ENCODE measurements at regions not wholly inside any gene's neighbourhood (a gene's known extent, or its start where the extent isn't known, plus 50 kb on each side); places are given as distances from the start of the nearest gene placed in this dataset.

GRCh38 chr2:160658851-160659250 is 165.2 kb upstream of the RBMS1 start:
- Histone ChIP-seq H3K36me3 (ENCODE audit: insufficient read depth) (no peaks in the 10 kb centered on the region), H3K4me1 (ENCODE audit: insufficient read depth) (no peaks in the 10 kb centered on the region), H3K4me3 (ENCODE audit: low read depth, low read length) (no peak overlapping the region), H3K27ac (ENCODE audit: low read depth) (no peak overlapping the region)
- no peak for DNase-seq (ENCODE audit: extremely low spot score)

DNA sequence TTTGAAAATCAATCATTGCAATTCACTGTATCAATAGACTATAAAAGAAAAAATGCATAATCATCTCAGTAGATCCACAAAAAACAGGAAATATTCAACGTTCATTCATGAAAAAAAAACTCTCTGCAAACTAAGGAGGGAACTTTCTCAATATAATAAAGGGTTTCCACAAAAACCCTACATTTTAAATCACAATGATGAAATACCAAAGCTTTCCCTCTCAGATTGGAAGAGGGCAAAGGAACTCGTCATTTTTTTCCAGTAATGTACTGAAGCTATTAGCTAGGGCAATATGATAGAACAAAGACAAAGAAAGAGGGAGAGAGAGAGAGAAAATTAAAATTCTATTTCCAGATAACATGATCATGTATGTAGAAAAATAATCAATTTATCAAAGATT is 167.1 kb upstream of the RBMS1 start:
- Histone ChIP-seq H3K4me3 (ENCODE audit: low read depth, low read length) (no peak overlapping the region), H3K27ac (ENCODE audit: low read depth) (no peak overlapping the region), H3K36me3 (ENCODE audit: insufficient read depth) (no peaks in the 10 kb centered on the region), H3K4me1 (ENCODE audit: insufficient read depth) (no peaks in the 10 kb centered on the region)
- DNase-seq (ENCODE audit: extremely low spot score): no peak
- 72% methylated on average over 2 of the region's 2 CpGs for WGBS

DNA sequence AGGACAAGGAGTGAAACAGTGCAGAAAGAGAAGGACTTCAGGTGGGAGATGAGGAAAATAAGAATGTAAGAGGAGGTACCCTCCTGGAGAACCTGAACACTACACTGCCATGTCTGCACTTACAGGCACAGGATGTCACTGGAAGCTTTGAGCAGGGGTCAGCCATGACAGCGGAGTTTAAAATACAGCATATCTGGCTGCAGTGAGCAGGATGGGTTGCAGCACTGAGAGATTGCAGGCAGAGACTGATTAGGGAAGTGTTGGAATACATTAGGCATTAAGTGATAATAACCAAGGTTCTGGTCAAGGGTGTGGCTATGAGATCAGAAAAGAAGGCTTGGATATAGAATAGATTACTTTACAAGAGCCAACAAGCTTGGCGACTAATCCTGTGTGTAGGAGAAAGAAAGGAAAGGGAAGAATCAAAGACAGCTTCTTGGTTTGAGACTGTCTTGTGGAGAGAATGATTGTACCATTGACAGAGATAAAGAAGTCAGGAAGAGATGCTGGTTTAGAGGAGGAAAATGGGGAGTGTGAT is 171.1 kb upstream of the RBMS1 start:
- H3K27ac ChIP-seq (ENCODE audit: low read depth): no peak overlapping the region

DNA sequence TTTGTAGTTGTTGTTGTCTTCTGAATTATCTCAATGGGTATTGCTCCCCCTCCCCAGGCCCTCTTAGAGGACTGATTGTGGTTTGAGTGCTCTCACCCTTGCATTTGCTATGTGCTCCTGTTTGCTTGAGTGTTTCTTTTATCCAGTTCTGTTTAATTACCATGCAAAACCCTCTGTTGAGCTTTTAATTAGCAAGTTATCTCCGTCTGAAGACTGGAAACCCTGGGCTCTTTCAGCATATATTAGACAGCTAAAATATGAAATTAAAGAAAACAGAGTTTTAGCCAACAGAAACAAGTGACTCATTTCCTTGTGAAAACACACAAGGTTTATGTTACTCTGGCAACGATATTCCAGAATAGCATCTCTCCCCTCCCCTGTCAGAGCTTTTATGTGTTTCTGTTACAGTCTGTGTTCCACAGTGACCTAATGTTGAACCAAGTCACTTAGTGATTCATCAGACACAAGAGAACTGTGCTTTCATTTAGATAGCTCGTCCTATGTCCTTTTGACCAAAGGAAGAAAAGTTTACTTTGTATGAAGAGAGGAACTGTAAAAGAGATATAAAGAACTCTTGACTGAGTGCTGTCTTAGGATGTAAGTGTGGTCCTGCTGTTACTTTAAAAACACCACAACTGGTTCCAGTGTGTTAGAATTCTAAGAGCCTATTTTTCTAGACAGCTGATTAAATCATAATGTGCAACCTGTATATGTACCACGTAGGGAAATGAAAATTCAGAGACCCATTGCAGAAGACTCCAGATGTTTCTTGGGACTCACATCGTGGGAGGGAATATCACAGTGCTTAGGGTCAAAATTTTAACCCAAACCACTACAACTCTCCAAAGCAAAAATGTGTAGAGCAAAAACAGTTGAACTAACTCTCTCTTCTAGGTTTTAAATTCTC is 172.8 kb upstream of the RBMS1 start:
- H3K36me3 ChIP-seq (ENCODE audit: insufficient read depth): no peaks in the 10 kb centered on the region
- H3K27ac ChIP-seq (ENCODE audit: low read depth): peak overlapping the region; percentile 83
- no peak overlapping the region for H3K4me3 ChIP-seq (ENCODE audit: low read depth, low read length)
- DNase-seq (ENCODE audit: extremely low spot score): peak; percentile 94
- H3K4me1 ChIP-seq (ENCODE audit: insufficient read depth): no peaks in the 10 kb centered on the region
- WGBS: 2% methylated on average over 5 of the region's 5 CpGs

More for the DNA sequence above, 171.1 kb upstream of the RBMS1 start:
- H3K36me3 ChIP-seq (ENCODE audit: insufficient read depth): no peaks in the 10 kb centered on the region
- no peak for DNase-seq (ENCODE audit: extremely low spot score)
- H3K4me3 ChIP-seq (ENCODE audit: low read depth, low read length): no peak overlapping the region
- WGBS: 43% methylated on average over 2 of the region's 2 CpGs
- no peaks in the 10 kb centered on the region for H3K4me1 ChIP-seq (ENCODE audit: insufficient read depth)

GRCh38 chr2:160667811-160668210 is 174.2 kb upstream of the RBMS1 start:
- Histone ChIP-seq H3K4me3 (ENCODE audit: low read depth, low read length) (no peak overlapping the region), H3K27ac (ENCODE audit: low read depth) (no peak overlapping the region), H3K36me3 (ENCODE audit: insufficient read depth) (no peaks in the 10 kb centered on the region), H3K4me1 (ENCODE audit: insufficient read depth) (no peaks in the 10 kb centered on the region)
- DNase-seq (ENCODE audit: extremely low spot score): no peak

DNA sequence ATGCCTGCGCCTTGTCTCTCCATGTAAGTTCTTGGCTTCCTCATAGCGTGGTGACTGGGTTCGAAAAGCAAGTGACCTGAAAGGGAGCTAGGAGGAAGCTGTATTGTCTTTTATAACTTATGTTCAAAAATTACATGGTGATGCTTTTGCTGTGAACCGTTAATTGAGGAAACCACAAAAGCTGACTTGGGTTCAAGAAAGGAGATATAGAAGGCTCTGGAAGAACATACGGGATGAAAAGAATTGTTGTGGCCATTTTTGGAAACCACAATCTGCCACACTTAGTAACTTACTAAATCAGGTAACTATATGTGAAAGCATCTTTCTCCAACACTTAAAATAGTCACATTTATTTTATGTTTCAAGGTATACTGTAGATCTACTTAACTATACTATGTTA is 177.0 kb upstream of the RBMS1 start:
- H3K27ac ChIP-seq (ENCODE audit: low read depth): no peak overlapping the region

GRCh38 chr2:160672211-160672610 is 178.6 kb upstream of the RBMS1 start:
- no peaks in the 10 kb centered on the region for H3K4me1 ChIP-seq (ENCODE audit: insufficient read depth)
- H3K27ac ChIP-seq (ENCODE audit: low read depth): no peak overlapping the region
- 50% methylated on average over 1 of the region's 1 CpG for WGBS
- no peak for DNase-seq (ENCODE audit: extremely low spot score)
- no peak overlapping the region for H3K4me3 ChIP-seq (ENCODE audit: low read depth, low read length)
- H3K36me3 ChIP-seq (ENCODE audit: insufficient read depth): no peaks in the 10 kb centered on the region

More for the DNA sequence above, 177.0 kb upstream of the RBMS1 start:
- 91% methylated on average over 5 of the region's 5 CpGs for WGBS
- Histone ChIP-seq H3K4me3 (ENCODE audit: low read depth, low read length) (no peak overlapping the region), H3K4me1 (ENCODE audit: insufficient read depth) (no peaks in the 10 kb centered on the region), H3K36me3 (ENCODE audit: insufficient read depth) (no peaks in the 10 kb centered on the region)
- DNase-seq (ENCODE audit: extremely low spot score): no peak

DNA sequence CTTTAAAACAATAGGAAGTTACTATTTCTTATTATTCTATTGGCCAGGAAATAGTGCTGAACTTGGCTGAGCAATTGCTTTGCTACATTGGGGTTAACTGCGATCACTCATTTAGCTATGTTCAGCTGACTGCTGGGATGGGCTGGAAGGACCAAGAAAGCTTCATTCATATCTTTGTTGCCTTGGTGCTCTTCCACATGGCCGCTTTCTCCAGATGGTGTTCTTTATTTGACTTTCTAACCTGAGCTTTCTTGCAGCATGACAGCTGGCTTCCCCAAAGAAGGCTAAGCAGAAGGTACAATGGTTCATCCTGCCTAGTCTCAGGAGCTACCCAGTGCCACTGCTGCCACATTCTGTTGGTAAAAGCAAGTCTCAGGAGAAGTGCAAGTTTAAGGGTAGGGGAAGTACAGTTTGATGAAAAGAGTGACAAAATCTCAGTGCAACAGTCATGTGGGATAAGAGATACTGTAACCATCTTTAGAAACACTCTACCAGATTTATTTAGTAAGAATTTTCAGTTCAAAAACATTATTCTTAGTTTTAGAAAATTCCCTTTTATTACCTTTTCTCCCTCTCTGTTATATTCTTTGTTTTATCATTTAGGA is 180.6 kb upstream of the RBMS1 start:
- Histone ChIP-seq H3K36me3 (ENCODE audit: insufficient read depth) (no peaks in the 10 kb centered on the region), H3K4me3 (ENCODE audit: low read depth, low read length) (no peak overlapping the region), H3K27ac (ENCODE audit: low read depth) (no peak overlapping the region), H3K4me1 (ENCODE audit: insufficient read depth) (no peaks in the 10 kb centered on the region)
- no peak for DNase-seq (ENCODE audit: extremely low spot score)
- 90% methylated on average over 2 of the region's 2 CpGs for WGBS

DNA sequence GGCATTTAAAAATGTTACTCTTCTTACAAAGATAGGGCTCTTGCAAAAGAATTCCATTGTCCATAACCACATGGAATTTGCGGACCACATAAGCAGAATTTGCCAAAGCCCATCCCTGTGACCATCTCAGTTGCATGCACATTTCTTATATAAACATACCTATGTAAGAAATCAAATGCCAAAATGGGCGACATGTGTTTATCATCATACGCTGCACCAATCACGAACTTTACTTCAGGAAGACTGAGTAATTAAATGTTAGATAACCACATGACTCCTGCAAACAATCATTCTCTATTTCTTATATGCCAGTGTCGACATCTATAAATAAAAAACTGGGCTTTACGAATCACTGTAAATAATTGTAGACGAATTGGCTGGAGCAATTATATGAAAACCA is 186.1 kb upstream of the RBMS1 start:
- 85% methylated on average over 7 of the region's 7 CpGs for WGBS
- H3K4me3 ChIP-seq (ENCODE audit: low read depth, low read length): no peak overlapping the region
- DNase-seq (ENCODE audit: extremely low spot score): no peak
- no peaks in the 10 kb centered on the region for H3K36me3 ChIP-seq (ENCODE audit: insufficient read depth)
- H3K4me1 ChIP-seq (ENCODE audit: insufficient read depth): no peaks in the 10 kb centered on the region
- H3K27ac ChIP-seq (ENCODE audit: low read depth): no peak overlapping the region

GRCh38 chr2:160680294-160680693 is 186.7 kb upstream of the RBMS1 start:
- H3K4me3 ChIP-seq (ENCODE audit: low read depth, low read length): no peak overlapping the region
- no peak for DNase-seq (ENCODE audit: extremely low spot score)
- no peaks in the 10 kb centered on the region for H3K4me1 ChIP-seq (ENCODE audit: insufficient read depth)
- H3K27ac ChIP-seq (ENCODE audit: low read depth): no peak overlapping the region
- no peaks in the 10 kb centered on the region for H3K36me3 ChIP-seq (ENCODE audit: insufficient read depth)

DNA sequence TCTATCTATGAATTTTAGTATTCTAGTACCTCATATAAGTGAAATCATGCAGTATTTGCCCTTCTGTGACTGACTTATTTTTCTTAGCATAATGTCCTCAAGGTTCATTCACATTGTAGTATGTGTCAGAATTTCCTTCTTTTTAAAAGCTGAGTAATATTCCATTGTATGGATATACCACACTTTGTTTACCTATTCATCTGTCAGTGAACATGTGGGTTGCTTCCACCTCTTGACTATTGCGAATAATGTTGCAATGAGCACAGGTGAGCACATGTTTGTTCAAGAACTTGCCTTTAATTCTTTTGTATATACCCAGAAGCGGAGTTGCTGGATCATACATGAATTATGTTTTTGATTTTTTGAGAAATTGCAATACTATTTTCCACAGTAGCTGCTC is 187.4 kb upstream of the RBMS1 start:
- WGBS: 98% methylated on average over 2 of the region's 2 CpGs

GRCh38 chr2:160683206-160683605 is 189.6 kb upstream of the RBMS1 start:
- Histone ChIP-seq H3K27ac (ENCODE audit: low read depth) (no peak overlapping the region), H3K4me3 (ENCODE audit: low read depth, low read length) (no peak overlapping the region), H3K36me3 (ENCODE audit: insufficient read depth) (no peaks in the 10 kb centered on the region), H3K4me1 (ENCODE audit: insufficient read depth) (no peaks in the 10 kb centered on the region)
- no peak for DNase-seq (ENCODE audit: extremely low spot score)
- 95% methylated on average over 3 of the region's 3 CpGs for WGBS

More for the DNA sequence above, 187.4 kb upstream of the RBMS1 start:
- H3K4me3 ChIP-seq (ENCODE audit: low read depth, low read length): no peak overlapping the region
- no peaks in the 10 kb centered on the region for H3K4me1 ChIP-seq (ENCODE audit: insufficient read depth)
- H3K36me3 ChIP-seq (ENCODE audit: insufficient read depth): no peaks in the 10 kb centered on the region
- no peak for DNase-seq (ENCODE audit: extremely low spot score)
- no peak overlapping the region for H3K27ac ChIP-seq (ENCODE audit: low read depth)

DNA sequence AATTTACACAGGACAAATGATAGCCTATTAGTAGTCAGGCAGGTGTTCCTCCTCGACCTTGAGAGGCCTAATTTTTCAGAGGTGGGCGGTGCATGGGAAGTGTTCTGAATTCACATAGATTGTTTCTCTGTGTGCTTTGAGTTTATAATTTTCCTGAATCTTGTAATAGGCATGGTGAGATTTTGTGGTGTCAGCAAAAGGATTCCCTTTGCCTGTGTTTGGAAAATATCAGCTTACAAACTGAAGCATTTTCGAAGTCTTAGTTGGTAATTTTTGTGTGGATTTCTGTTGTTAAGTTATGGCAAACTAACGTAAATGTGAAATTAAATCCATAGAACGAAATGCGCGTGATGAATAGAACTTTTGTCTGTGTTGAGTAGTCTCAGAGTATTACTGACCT is 194.0 kb upstream of the RBMS1 start:
- Histone ChIP-seq H3K27ac (ENCODE audit: low read depth) (no peak overlapping the region), H3K4me1 (ENCODE audit: insufficient read depth) (no peaks in the 10 kb centered on the region), H3K36me3 (ENCODE audit: insufficient read depth) (no peaks in the 10 kb centered on the region), H3K4me3 (ENCODE audit: low read depth, low read length) (no peak overlapping the region)
- DNase-seq (ENCODE audit: extremely low spot score): no peak
- WGBS: 64% methylated on average over 7 of the region's 7 CpGs

GRCh38 chr2:160689441-160689840 is 195.8 kb upstream of the RBMS1 start:
- 96% methylated on average over 1 of the region's 1 CpG for WGBS
- no peak for DNase-seq (ENCODE audit: extremely low spot score)
- no peak overlapping the region for H3K27ac ChIP-seq (ENCODE audit: low read depth)
- no peaks in the 10 kb centered on the region for H3K36me3 ChIP-seq (ENCODE audit: insufficient read depth)
- no peak overlapping the region for H3K4me3 ChIP-seq (ENCODE audit: low read depth, low read length)
- no peaks in the 10 kb centered on the region for H3K4me1 ChIP-seq (ENCODE audit: insufficient read depth)

Measured in urinary bladder (tissue), 3 donors.